GM10266 (cell line): ENCODE measurements at regions not wholly inside any gene's neighbourhood (a gene's known extent, or its start where the extent isn't known, plus 50 kb on each side); places are given as distances from the start of the nearest gene placed in this dataset.
"Not testable (repeated sequence)": the region's sequence is repeated elsewhere in the genome, so short reads cannot be mapped to it uniquely, and the experiment has no call there.

ENCODE experiments used
- DNase-seq: peaks from one replicate; pipeline ENCODE4 v3.0.0; 2012; ENCODE audit errors: extremely low spot score
- TF ChIP-seq, protein P1 (sequence below): IDR thresholded peaks from 2 replicates; pipeline ENCODE4 v1.5.1; 2012; ENCODE audit warnings: mild to moderate bottlenecking, low read depth; ENCODE audit not compliant: control insufficient read depth, insufficient read depth; ENCODE audit errors: missing control alignments

DNA sequence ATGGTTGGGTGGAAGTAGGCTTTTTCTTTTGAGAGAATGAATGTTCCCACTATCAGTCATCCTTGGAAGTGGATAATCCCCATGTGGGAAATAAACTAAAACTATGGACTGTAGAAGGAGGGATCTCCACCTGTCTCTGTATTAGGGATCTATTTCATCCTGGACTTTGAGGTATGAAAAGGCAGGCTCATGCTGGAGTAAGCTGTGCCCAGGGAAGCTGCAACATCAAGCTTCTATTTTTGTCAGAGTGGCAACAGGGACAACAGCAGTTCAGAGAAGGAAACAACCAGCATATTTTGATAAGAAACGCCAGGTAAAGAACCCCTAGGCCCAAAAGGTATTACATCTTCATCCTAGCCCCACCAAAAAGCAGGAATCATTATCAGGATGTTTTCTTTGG, 122.0 kb downstream of the MDH1 start:
- no peak for DNase-seq
- TF ChIP-seq, protein P1, sequence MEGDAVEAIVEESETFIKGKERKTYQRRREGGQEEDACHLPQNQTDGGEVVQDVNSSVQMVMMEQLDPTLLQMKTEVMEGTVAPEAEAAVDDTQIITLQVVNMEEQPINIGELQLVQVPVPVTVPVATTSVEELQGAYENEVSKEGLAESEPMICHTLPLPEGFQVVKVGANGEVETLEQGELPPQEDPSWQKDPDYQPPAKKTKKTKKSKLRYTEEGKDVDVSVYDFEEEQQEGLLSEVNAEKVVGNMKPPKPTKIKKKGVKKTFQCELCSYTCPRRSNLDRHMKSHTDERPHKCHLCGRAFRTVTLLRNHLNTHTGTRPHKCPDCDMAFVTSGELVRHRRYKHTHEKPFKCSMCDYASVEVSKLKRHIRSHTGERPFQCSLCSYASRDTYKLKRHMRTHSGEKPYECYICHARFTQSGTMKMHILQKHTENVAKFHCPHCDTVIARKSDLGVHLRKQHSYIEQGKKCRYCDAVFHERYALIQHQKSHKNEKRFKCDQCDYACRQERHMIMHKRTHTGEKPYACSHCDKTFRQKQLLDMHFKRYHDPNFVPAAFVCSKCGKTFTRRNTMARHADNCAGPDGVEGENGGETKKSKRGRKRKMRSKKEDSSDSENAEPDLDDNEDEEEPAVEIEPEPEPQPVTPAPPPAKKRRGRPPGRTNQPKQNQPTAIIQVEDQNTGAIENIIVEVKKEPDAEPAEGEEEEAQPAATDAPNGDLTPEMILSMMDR, result no peak

DNA sequence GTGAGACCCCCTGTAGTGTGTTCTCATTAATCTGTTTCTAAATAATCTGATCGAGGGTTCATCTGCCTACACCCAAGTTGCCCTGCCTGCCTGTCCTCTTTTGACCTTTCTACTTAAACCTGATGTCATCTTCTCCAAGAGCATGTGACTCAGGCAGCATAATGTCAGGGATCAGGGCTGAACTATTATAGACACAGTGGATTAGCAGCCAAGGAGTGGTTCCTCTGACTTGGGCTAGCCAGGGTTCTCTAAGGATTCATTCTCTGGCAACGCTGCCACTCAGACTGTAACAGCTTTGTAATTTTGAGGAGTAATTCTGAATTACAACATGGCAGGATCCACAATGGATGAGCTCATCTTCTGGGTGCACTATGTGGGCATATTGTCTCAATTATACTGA, 124.0 kb downstream of the MDH1 start:
- no peak for DNase-seq
- TF ChIP-seq, protein P1, result no peak

- DNase-seq, result no peak
- TF ChIP-seq, protein P1, result no peak
These were observed 125.5 kb upstream of the UGP2 start for GRCh38 chr2:63716146-63716545.

DNA sequence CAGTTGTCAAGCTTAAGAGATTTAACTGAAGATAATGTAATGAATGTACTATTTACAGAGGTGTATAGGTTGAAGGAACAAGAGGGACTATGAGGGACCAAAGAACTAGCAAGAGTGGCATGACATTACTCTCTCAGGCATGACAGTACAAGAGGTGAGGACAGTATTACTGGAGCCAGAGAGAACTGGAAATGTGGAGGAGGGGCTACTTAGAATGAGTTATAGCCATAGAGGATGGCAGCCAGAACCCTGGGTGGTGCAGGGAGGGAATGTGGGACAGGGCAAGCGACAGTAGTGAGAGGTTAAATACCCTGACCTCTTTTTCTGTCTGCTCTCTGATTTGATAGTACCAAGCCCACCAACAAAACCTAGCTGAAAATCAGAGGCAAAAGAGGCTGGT, 122.6 kb upstream of the UGP2 start:
- DNase-seq, result no peak

DNA sequence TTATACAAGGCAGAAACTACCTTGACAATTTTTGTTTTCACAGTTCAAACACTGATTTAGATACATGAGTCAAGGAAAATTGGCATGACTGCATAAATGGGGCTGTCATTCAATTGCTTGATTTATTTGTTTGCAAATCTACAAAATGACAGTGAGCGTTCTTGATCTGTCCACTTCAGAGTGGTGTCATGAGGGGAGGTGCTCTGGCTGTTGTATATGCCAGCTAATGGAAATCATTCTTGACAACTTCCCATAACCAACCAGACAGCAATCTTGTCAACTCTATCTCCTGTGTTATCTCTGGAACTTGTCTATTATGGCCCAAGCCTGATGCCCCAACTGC, 120.6 kb upstream of the UGP2 start:
- no peak for DNase-seq
- TF ChIP-seq, protein P1, result no peak

More for the DNA sequence above, 122.6 kb upstream of the UGP2 start:
- TF ChIP-seq, protein P1, result no peak

- not testable (repeated sequence) for DNase-seq
These were observed 119.4 kb upstream of the UGP2 start for GRCh38 chr2:63722284-63722683.

- no peak for DNase-seq
- TF ChIP-seq, protein P1, result no peak
These were observed 118.0 kb upstream of the UGP2 start for GRCh38 chr2:63723709-63724108.

GRCh38 chr2:63725212-63725611, 116.5 kb upstream of the UGP2 start:
- DNase-seq, result not testable (repeated sequence)
